ENCODE measurements at regions not wholly inside any gene's neighbourhood (a gene's known extent, or its start where the extent isn't known, plus 50 kb on each side); places are given as distances from the start of the nearest gene placed in this dataset.
"Not testable (repeated sequence)": the region's sequence is repeated elsewhere in the genome, so short reads cannot be mapped to it uniquely, and the experiment has no call there.

DNA sequence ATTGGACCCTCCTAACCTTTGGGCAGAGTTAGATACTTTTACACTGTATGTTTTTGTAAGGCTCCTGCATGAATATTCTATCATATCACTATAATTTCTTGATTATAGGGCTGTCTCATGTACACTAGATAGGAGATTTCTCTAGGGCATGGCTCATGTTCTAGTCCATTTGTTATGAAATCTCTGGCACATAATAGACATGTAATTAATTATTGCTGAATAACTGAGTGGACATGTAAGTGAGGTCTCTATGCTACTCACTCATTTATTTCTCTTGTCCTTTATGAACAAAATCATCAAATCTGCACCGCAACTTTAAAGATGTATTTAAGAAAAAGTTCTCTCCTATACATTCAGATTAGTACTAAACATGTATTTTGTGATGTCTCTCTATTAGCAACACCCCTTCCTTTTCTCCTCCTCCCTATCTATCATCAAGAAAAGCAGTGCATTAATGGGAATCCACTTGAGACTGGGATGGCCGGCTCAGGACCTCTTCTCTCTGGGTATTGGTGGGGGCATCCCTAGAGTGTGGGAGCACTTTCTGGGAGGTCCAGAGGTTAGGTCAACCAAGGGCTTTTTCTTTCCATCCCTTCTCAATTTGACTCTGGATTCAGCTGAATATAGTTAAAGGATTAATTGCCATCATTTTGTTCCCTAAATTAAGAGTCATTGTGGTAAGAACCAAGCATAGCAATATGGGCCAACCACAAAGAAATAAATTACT lies 168.0 kb upstream of the HMGA2 start:
- DNase-seq (ENCODE audit: low read depth) = no peak

DNA sequence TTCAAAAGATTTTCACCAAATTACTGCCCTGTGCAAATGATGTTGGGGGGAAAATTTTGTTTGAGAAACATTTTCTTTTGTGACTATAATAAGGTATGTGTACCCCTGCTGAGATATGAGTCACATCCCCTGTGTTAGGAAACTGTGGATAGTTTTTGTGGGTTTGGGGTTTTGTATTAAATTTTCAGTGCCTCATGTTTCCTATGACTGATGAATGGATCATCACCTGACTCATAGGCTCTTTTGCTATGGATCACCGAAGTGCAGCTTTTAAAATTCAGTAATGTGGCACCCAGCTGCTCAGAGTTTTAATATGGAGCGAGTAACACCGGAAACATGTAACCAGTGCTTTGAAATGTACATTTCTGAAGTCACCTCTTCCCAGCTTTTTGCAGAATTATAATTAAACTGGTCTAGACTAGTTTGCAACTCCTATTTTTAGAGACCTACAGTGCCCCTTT lies 167.4 kb upstream of the HMGA2 start:
- DNase-seq (ENCODE audit: low read depth) = peak; percentile 100

DNA sequence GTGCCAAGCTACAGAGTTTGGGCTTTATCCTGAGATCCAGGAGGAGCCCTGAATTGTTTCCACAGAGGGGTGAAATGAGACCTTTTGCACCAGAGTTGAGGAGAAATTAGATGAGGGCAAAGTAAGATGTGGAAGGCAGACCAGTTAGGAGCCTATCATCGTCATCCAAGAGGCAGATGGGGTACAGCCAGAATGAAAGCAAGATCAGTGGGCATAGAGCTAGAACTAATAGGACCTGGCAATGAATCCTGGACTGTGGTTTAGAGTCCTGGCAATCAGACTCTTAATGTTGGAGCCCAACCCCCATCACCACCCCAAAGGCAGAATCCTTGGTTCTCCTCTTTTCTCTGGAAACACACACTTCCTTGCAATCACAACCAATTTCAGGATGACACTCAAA lies 166.6 kb upstream of the HMGA2 start:
- no peak for DNase-seq (ENCODE audit: low read depth)

DNA sequence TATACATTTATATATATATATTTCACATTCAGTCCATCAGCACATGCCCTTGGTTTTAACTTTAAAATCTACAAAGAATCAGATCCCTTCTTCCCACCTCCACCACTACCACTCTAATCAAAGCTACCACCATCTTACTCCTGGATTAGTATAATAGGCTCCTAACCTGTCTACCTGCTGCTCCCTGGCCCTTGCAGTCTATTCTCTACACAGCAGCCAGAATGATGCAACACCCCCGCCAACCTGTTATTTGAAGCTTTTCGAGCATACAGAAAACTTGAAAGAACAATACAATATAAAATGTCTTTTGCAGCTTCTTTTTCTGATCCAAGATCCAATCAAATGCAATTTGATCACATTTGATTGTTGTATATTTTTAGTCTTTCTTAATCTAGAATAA lies 165.9 kb upstream of the HMGA2 start:
- DNase-seq (ENCODE audit: low read depth) = no peak

DNA sequence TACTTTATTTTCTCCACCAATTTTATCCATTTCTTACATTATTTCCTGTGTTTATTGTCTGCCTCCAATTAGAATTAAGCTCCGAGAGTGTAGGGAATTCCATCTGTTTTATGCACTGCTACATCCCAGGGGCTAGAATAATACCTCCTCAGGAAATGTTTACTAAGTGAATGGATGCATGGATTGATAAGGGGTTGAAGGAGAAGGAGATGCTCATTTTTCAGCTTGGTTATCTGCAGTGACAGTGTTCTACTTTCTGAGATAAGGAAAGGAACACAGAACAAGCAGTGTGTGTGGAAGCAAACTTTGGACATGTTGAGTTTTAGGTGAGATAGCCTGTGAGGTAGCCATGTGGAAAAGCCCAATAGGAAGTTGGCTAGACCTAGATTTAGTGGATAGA lies 164.6 kb upstream of the HMGA2 start:
- DNase-seq (ENCODE audit: low read depth) = no peak

DNA sequence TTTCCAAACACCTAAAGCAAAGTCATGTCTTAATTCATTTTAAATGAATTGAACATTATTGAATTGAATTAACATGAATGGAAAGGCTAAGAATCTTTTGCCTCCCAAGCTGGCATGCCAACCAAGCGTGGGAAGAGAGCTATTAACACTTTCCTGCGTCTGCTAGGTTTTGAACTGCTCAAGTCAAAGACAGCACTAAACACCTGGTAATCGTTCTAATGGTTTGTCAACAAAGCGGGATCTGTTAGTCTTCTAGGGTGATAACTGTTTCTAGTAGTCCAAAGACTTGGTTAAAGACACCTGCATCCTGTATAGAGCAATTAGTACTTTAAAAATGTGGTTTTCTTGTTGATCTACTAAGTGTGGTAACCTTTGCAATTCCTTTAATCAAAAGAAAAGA lies 164.2 kb upstream of the HMGA2 start:
- no peak for DNase-seq (ENCODE audit: low read depth)

DNA sequence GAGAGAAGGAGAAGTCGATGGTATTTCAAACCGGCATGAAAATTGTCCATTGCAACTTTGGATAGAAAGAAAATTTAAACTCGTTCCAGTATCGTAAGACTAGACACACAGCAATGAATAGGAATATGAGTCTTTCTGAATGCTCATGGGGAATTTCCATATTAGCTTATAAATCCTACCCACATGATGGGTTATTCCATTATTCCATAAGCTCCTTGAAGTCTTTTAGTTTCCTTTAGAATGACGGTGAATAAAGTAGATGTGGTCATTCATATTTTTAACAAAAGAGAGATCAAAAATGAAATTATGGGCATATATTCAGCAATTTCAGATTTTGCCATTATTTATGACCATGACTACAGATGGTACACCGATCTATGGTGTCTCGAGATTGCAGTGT lies 163.4 kb upstream of the HMGA2 start:
- DNase-seq (ENCODE audit: low read depth) = no peak

DNA sequence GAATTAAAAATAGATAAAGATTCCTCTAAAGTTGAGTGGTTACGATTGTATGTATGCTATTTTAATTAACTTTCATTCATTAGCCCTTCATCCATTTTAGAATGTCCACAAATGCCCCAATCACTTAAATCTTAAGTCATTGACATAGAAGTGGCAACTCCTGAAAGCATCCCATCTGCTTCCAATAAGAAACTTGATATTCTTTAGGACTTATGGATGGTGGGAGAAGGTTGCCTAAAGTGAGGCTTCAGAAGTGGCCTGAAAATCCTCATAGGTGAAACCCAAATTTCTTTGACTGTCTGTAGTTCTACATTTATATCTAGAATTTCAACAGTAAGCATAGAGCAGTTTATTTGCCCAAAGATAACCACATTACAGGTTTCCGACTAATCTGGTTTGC lies 161.7 kb upstream of the HMGA2 start:
- no peak for DNase-seq (ENCODE audit: low read depth)

DNA sequence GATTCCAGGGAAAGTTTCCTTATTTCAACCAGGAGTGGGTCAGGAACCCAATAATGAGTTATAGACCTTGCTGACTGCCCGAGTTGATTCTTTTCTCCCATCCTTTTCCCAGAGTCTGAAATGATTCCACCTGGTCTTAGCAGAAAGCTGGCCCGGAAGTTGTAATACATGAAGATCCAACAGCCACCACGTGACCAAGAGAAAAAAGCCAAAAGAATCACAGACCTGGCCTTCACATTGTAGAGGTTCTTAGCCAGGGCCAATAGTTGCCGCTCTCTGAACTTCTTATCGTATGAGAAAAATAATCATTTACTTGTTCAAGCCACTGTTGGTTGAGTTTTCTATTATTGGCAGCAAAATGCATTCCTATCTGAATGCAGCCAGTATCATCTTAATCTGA lies 161.2 kb upstream of the HMGA2 start:
- DNase-seq (ENCODE audit: low read depth) = no peak

DNA sequence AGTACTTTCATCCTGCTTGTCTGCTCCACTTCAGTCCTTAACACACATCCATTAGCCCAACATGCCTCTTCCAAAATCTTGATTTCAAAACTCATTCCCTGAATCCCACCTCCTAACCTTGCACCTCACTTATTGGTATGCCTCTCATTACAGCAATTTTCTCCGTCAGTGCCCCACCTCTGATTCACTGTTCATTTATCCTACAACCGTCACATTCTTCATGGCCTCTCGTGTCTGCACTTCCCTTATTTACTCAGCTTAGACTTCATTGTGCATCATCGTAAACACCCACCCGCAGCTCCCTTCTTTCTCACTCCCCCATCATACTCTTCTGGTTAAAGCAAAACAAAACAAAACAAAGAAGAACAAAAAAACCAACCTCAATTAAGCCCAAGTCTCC lies 160.6 kb upstream of the HMGA2 start:
- DNase-seq (ENCODE audit: low read depth) = peak; percentile 90

DNA sequence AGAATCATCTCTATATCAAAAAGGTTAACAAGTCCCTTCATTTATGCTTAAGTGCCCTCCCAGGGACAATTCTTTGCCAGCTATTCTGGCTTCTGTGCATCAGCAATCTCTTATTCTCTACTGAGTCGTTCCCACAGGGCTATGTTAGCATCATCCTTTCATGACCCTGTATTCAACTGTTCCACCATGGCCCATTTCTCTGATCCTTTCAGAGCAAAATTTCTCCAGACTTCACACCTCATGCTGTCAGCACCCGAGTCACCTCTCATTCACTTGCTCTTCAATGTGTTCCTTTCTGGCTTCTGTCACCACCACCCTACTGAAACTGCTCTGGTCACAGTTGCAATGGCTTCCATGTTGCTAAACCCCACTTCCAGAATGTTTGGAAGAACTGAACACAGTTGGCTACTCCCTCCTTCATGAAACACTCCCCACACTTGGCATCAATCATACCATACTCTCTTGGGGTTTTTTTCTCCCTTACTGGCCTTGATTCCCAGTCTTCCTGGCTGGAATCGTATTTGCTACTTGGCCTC lies 159.5 kb upstream of the HMGA2 start:
- no peak for DNase-seq (ENCODE audit: low read depth)

DNA sequence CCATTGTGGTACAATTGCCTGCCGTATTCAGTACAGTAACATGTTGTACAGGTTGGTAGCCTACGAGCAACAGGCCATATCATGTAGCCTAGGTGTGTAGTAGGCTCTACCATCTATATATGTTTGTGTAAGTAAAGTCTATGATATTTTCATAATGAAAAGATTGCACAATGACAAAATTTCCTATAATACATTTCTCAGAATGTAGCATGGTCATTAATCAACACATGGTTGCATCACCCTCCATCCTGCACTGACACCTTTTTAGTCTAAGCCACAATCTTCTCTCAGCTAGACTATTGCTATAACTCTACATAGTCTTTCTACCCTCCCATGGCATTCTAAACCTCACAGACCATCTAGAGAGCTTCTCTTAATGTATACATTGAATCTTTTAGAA lies 158.5 kb upstream of the HMGA2 start:
- no peak for DNase-seq (ENCODE audit: low read depth)

DNA sequence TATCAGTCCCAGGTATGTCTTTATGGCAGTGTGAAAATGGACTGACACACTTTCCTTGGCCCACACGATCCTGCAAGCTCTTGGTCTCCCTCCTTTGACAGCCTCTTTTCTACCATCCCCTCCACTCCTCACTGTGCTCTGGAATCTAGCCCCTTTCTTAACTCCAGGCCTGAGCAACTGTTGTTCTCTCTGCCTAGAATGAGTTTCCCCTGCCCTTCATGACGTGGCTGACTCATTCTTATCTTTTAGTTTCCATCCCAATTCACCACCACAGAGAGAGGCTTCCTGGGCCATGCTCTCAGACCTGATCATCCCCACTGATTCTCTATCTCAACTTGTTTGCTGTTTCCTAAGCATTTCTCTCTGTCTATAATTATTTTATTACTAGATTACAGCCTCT lies 157.4 kb upstream of the HMGA2 start:
- no peak for DNase-seq (ENCODE audit: low read depth)

DNA sequence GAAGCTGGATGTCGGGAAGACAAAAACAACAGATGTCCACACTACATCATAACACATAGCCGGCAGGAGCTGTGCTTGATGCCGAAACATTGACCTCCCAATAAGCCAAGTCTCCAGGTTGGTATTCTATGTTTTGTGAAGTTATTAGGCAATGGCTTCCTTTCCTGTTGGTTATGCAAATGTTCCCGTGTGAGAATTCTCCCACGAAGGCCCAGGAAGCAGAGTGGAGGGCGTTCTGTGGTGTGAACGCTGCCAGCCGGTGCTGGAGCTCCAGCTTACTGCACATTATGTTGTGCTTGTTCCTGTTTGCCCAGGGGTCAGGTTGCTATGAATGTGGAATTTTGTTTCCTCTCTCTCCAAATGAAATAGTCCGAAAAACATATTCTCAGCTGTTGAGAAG lies 156.4 kb upstream of the HMGA2 start:
- DNase-seq (ENCODE audit: low read depth) = no peak

DNA sequence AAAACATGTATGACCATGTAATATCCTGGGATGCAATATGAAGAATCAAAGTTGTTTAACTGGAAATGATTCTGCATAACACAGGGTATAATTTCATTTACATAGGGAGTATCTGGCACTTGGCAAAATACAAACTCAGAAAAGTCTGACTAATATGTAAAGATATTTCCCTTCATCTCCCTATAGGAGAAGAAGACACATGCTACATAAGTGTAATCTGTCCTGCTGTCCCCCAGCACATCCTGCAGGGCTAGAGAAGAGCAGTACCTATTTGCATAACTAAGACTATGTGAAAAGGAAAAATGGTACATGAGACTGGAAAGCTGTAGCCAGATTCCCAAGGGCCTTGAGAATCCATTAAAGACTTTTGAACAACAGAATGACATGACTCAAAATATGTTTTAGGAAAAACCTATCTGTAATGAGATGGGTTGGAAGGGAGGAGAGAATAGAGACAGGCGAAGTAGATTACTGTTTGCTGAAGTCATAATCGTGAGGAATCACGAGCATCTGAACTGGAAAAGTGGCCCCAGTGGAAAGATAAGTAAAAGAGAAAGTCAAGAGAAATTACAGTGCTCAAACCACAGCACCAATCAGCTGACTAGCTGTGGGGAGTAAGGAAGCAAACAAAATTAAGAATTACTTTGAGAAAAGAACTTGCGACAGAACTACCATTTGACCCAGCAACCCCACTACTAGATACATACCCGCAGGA lies 155.1 kb upstream of the HMGA2 start:
- peak; percentile 54 for DNase-seq (ENCODE audit: low read depth)

DNA sequence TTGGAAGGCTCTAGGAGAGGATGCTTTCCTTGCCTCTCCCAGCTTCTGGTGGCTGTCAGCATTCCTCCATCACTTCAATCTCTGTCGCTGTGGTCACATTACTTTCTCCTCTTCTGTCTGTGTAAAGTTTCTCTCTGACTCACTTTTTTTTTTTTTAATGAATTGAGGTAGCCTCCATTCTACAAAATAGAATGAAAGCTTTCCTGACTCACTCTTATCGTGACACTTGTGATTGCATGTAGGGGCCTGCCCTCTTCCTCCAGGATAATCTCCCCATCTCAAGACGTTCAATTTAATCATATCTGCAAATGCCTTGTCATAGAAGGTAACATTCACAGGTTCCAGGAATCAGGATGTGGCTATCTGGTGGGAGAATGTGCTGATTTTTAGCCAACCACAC lies 153.5 kb upstream of the HMGA2 start:
- peak; percentile 66 for DNase-seq (ENCODE audit: low read depth)

DNA sequence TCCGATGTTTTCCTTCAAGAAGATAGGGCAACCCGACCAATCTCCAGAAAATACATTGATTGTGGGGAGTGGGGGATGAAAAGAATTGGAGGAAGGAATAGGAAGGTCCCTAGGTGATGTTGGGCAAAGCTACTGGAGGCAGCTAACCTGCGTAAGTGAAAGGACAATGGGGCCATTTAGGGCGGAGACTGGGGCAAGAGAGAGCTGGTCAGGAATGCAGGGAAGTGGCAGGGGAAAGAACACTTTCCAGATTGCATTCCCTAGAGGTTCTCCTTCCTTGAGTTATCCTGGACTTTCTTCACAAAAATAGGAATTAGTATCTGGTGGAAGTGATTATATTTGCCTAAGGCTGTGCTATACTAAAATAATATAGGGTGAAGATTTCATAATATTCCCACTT lies 151.8 kb upstream of the HMGA2 start:
- no peak for DNase-seq (ENCODE audit: low read depth)

DNA sequence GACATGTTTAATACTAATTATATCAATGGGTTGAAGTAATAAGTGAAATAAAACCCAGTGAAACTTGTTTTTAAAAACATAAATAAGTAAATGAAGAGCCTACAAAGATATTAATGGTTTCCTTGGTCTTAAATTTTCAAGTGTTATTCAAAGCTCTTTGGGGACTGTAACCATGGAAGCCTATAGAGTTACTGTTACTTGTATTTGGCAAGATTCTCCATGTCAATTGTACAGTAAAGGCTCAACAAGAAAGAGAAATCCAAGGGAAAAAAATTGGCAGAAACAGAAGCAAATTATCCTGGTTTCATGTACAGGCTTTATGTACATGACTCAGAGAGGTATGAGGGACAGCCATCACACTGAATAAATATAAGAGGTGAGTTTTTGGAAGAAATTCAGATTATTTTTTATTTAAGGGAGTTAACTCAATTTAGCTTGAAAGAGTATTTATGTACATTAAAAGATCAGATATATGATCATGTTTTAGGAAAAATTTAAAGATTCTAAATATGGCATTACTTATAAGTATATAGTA lies 151.1 kb upstream of the HMGA2 start:
- no peak for DNase-seq (ENCODE audit: low read depth)

DNA sequence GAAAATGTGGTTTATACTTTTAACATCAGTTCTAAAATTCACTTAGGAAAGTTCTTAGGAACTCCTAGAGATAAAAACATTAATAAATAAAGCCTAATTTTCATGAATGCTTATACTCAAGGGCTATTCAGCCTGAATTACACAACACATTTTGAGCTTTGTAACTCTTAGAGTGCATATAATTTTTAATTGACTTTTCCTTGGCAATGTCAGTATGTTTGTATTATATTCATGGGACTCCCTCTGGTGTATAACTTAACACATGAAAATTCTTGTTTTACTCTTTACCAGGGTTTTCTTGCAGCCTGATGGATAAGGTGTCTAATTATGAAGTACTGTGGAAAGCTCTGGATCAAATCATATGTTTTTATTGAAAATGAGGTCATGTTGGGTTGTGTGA lies 150.6 kb upstream of the HMGA2 start:
- no peak for DNase-seq (ENCODE audit: low read depth)

DNA sequence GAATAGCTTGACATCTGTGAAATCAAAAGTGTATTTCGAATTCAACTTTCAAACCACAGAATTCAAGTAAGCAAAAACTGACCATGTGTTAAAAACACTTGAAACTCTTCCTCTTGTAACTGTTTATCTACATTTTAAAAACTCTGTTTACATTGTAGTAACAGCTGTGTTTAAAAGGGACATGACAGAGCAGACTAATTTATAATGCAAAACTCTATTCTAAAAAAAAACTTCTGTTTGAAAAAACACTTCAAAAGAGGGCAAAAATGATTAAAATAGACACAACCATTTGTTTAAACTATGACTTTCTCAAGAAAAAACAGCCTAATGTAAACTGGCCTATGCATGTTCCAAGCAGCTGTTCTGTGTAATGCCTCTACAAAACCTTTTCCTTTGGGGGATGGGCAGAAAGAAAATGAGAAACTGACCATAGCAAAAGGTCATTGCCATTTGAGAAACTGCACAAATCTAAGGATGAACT lies 149.1 kb upstream of the HMGA2 start:
- DNase-seq (ENCODE audit: low read depth) = no peak

DNA sequence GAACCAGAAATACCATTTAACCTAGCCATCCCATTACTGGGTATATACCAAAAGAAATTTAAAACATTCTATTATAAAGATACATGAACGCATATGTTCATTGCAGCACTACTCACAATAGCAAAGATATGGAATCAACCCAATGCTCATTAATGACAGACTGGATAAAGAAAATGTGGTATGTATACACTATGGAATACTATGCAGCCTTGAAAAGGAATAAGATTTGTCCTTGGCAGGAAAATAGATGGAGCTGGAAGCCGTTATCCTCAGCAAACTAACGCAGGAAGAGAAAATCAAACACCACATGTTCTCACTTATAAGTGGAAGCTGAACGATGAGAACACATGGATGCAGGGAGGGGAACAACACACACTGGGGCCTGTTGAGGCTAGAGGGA lies 146.1 kb upstream of the HMGA2 start:
- not testable (repeated sequence) for DNase-seq (ENCODE audit: low read depth)

DNA sequence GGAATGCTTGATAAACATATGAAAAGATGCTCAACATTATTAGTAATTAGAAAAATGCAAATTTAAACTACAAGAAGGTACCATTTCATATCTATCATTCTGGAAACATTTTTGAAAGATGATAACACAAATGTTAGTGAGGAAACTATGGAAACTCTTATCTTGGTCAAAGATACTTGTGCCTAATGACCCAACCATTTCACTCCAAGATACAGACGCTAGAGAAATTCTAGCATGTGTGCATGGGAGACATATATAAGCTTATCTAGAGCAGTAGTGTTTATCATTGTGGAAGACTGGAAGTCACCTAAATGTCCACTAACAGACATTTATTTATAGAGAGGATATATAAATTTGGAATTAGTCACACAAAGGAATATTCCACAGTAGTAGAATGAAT lies 143.1 kb upstream of the HMGA2 start:
- no peak for DNase-seq (ENCODE audit: low read depth)

DNA sequence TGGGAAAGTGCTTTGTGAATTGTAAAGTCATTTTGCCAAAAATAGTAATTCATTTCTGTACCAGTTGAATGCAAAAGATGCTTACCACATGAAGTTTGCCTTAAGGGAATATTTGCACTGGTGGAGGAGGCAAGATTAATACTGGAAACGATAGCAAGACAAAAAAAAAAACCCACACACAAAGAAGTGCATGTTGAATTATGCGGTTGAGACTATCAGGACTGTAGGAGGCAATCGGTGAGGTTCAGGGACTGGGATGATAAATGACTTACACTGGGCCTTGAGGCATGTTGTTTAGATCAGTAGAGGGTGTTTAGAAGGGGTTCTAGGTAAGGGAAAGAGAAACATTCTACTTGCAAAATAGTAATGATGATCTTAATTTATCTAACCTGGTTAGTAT lies 142.2 kb upstream of the HMGA2 start:
- no peak for DNase-seq (ENCODE audit: low read depth)

Measured in HS-5 (cell line).